HUES6 (cell line): ENCODE measurements at regions not wholly inside any gene's neighbourhood (a gene's known extent, or its start where the extent isn't known, plus 50 kb on each side); places are given as distances from the start of the nearest gene placed in this dataset.

Experiments used
- H3K27ac ChIP-seq: 2 replicates; pipeline ENCODE4 v1.7.0; 2013; ENCODE audit warnings: low read depth, mild to moderate bottlenecking, low read length, inconsistent platforms
- H3K27me3 ChIP-seq: 2 replicates; pipeline ENCODE4 v1.6.1; 2013; ENCODE audit warnings: low read length; ENCODE audit not compliant: control insufficient read depth, insufficient read depth
- H3K36me3 ChIP-seq: 2 replicates; pipeline ENCODE4 v1.6.1; 2013; ENCODE audit warnings: low read length; ENCODE audit not compliant: control insufficient read depth, insufficient read depth
- H3K4me1 ChIP-seq: 2 replicates; pipeline ENCODE4 v1.6.1; 2013; ENCODE audit warnings: low read length; ENCODE audit not compliant: control insufficient read depth, insufficient read depth
- H3K4me3 ChIP-seq: 2 replicates; pipeline ENCODE4 v1.5.1; 2013; ENCODE audit warnings: low read depth, low read length
- H3K9ac ChIP-seq: one replicate; pipeline ENCODE4 v1.6.1; 2013; ENCODE audit warnings: mild to moderate bottlenecking, low read length
- H3K9me3 ChIP-seq: 2 replicates; pipeline ENCODE4 v1.6.1; 2013; ENCODE audit warnings: low read depth, low read length; ENCODE audit not compliant: control insufficient read depth, insufficient read depth

DNA sequence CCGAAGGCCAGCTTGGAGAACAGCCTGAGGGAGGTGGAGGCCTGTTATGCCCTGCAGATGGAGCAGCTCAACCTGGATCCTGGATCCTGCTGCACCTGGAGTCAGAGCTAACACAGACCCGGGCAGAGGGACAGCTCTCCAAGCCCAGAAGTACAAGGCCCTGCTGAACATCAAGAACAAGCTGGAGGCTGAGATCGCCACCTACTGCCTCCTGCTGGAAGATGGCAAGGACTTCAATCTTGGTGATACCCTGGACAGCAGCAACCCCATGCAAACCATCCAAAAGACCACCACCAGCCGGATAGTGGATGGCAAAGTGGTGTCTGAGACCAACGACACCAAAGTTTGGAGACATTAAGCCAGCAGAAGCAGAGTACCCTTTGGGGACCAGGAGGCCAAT, 223.5 kb upstream of the ID4 start:
- Histone ChIP-seq H3K4me3 (no peak overlapping the region), H3K9me3 (no peaks in the 10 kb centered on the region), H3K27me3 (no peaks in the 10 kb centered on the region), H3K27ac (no peak overlapping the region), H3K4me1 (0 out of 2 replicates have a peak, but pooled peaks cover 2% of the 10 kb centered on the region), H3K9ac (no peak overlapping the region), H3K36me3 (no peaks in the 10 kb centered on the region)

GRCh38 chr6:19616022-19616421, 221.1 kb upstream of the ID4 start:
- no peak overlapping the region for H3K27ac ChIP-seq
- H3K4me1 ChIP-seq: no peaks in the 10 kb centered on the region
- no peaks in the 10 kb centered on the region for H3K27me3 ChIP-seq
- H3K9me3 ChIP-seq: no peaks in the 10 kb centered on the region
- H3K36me3 ChIP-seq: no peaks in the 10 kb centered on the region
- H3K9ac ChIP-seq: no peak overlapping the region
- no peak overlapping the region for H3K4me3 ChIP-seq

GRCh38 chr6:19632230-19632629, 204.9 kb upstream of the ID4 start:
- Histone ChIP-seq H3K27ac (no peak overlapping the region), H3K36me3 (no peaks in the 10 kb centered on the region), H3K4me1 (no peaks in the 10 kb centered on the region), H3K9ac (no peak overlapping the region), H3K27me3 (no peaks in the 10 kb centered on the region), H3K4me3 (no peak overlapping the region), H3K9me3 (no peaks in the 10 kb centered on the region)

- Histone ChIP-seq H3K27me3 (no peaks in the 10 kb centered on the region), H3K36me3 (no peaks in the 10 kb centered on the region), H3K4me1 (no peaks in the 10 kb centered on the region), H3K9me3 (no peaks in the 10 kb centered on the region), H3K9ac (no peak overlapping the region), H3K27ac (no peak overlapping the region), H3K4me3 (no peak overlapping the region)
Observed at GRCh38 chr6:19632786-19633185, 204.4 kb upstream of the ID4 start.

- H3K9ac ChIP-seq: no peak overlapping the region
- no peak overlapping the region for H3K27ac ChIP-seq
- H3K4me3 ChIP-seq: no peak overlapping the region
- H3K36me3 ChIP-seq: no peaks in the 10 kb centered on the region
- no peaks in the 10 kb centered on the region for H3K4me1 ChIP-seq
- 0 out of 2 replicates have a peak, but pooled peaks cover 4% of the 10 kb centered on the region for H3K9me3 ChIP-seq
- no peaks in the 10 kb centered on the region for H3K27me3 ChIP-seq
Observed at GRCh38 chr6:19635728-19636127, 201.4 kb upstream of the ID4 start.

- no peak overlapping the region for H3K4me3 ChIP-seq
- no peaks in the 10 kb centered on the region for H3K27me3 ChIP-seq
- H3K27ac ChIP-seq: no peak overlapping the region
- no peaks in the 10 kb centered on the region for H3K36me3 ChIP-seq
- no peak overlapping the region for H3K9ac ChIP-seq
- 0 out of 2 replicates have a peak, but pooled peaks cover 4% of the 10 kb centered on the region for H3K9me3 ChIP-seq
- H3K4me1 ChIP-seq: no peaks in the 10 kb centered on the region
Observed at GRCh38 chr6:19637010-19637409, 200.2 kb upstream of the ID4 start.

- Histone ChIP-seq H3K4me1 (no peaks in the 10 kb centered on the region), H3K9me3 (0 out of 2 replicates have a peak, but pooled peaks cover 4% of the 10 kb centered on the region), H3K27me3 (no peaks in the 10 kb centered on the region), H3K27ac (no peak overlapping the region), H3K9ac (no peak overlapping the region), H3K36me3 (no peaks in the 10 kb centered on the region), H3K4me3 (no peak overlapping the region)
Observed at GRCh38 chr6:19638931-19639330, 198.2 kb upstream of the ID4 start.

DNA sequence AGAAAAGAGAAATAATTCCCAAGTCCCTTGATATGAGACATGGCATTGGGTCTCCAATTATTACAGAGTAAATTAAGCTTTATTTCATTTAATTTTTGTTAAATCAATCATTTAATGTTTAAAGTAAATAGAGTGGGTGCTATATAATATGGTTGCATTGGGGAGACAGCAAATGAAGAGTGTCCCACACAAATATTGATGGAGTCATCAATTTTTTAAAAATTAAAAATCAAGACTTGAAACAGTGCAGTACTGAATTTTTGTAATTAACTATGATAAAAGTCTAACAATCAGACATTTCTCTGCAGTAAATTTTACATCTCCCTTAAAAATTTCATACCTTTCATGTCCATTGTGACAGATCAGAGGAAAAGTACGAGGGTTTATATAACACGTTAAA, 193.9 kb upstream of the ID4 start:
- Histone ChIP-seq H3K36me3 (no peaks in the 10 kb centered on the region), H3K9me3 (0 out of 2 replicates have a peak, but pooled peaks cover 2% of the 10 kb centered on the region), H3K27ac (no peak overlapping the region), H3K4me1 (no peaks in the 10 kb centered on the region), H3K9ac (no peak overlapping the region), H3K27me3 (no peaks in the 10 kb centered on the region), H3K4me3 (no peak overlapping the region)

DNA sequence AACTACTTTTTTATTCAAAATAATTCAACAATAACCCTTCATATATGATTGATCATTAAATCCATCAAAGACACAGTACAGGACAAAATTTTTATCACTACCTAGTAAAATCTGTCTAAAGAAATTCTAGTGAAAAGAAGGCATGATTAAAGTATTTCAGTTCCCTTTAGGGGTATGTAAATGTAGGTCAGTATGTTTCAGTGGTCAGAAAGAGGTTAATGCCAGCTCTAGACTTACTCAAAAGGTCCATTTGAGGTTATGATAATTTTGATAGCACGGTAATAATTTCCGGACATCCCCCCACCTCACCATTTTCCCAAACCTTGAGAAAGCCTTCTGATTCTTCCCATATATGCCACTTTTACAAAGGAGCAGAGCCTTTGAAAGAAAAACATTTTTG, 193.5 kb upstream of the ID4 start:
- H3K4me1 ChIP-seq: no peaks in the 10 kb centered on the region
- H3K36me3 ChIP-seq: no peaks in the 10 kb centered on the region
- no peak overlapping the region for H3K27ac ChIP-seq
- no peak overlapping the region for H3K4me3 ChIP-seq
- H3K27me3 ChIP-seq: no peaks in the 10 kb centered on the region
- no peaks in the 10 kb centered on the region for H3K9me3 ChIP-seq
- H3K9ac ChIP-seq: no peak overlapping the region

- Histone ChIP-seq H3K27ac (no peak overlapping the region), H3K27me3 (no peaks in the 10 kb centered on the region; the same call in 1 of the 2 replicates), H3K4me3 (no peak overlapping the region), H3K9me3 (no peaks in the 10 kb centered on the region), H3K4me1 (peaks cover 16% of the 10 kb centered on the region), H3K36me3 (no peaks in the 10 kb centered on the region), H3K9ac (no peak overlapping the region)
Observed at GRCh38 chr6:19655744-19656143, 181.4 kb upstream of the ID4 start.

- Histone ChIP-seq H3K4me3 (no peak overlapping the region), H3K36me3 (no peaks in the 10 kb centered on the region), H3K27me3 (peaks cover 5% of the 10 kb centered on the region; the same call in 1 of the 2 replicates), H3K4me1 (peaks cover 52% of the 10 kb centered on the region), H3K27ac (no peak overlapping the region), H3K9me3 (no peaks in the 10 kb centered on the region), H3K9ac (no peak overlapping the region)
Observed at GRCh38 chr6:19660123-19660910, 176.9 kb upstream of the ID4 start.
